ENCODE measurements at regions not wholly inside any gene's neighbourhood (a gene's known extent, or its start where the extent isn't known, plus 50 kb on each side); places are given as distances from the start of the nearest gene placed in this dataset.
A peak's percentile ranks its signal among the peaks of the same experiment; 100 is the strongest.
"Not testable (repeated sequence)": the region's sequence is repeated elsewhere in the genome, so short reads cannot be mapped to it uniquely, and the experiment has no call there.

GRCh38 chr9:104232781-104233341, 138.8 kb downstream of the SMC2 start:
- Histone ChIP-seq H3K9me3 (no peaks in the 10 kb centered on the region), H3K36me3 (no peaks in the 10 kb centered on the region), H3K4me1 (no peaks in the 10 kb centered on the region), H3K27me3 (no peaks in the 10 kb centered on the region), H3K27ac (no peak overlapping the region), H3K4me3 (no peak overlapping the region)
- ATAC-seq, result peak in 1 of 4 donors; percentile 12
- intact Hi-C loops (cut with DNase I), result no loop called here
- FAIRE-seq, result no peak
- no peak for TF ChIP-seq CTCF (IDR thresholded peaks at IDR 0.05)
- no peak for DNase-seq

- no peak for FAIRE-seq
- no peak overlapping the region for H3K4me3 ChIP-seq
- H3K9me3 ChIP-seq, result no peaks in the 10 kb centered on the region
- no peaks in the 10 kb centered on the region for H3K36me3 ChIP-seq
- no peak for TF ChIP-seq CTCF (IDR thresholded peaks at IDR 0.05)
- no peak overlapping the region for H3K27ac ChIP-seq
- intact Hi-C loops (cut with DNase I), result no loop called here
- no peaks in the 10 kb centered on the region for H3K27me3 ChIP-seq
- peak; percentile 13 to 20 (median 16) for ATAC-seq
- no peak for DNase-seq
- no peaks in the 10 kb centered on the region for H3K4me1 ChIP-seq
- WGBS, 2 donors, result 8 to 16% methylated on average over 2 of the region's 2 CpGs
These were observed 139.3 kb downstream of the SMC2 start for GRCh38 chr9:104233366-104233765.

GRCh38 chr9:104234632-104235337, 140.7 kb downstream of the SMC2 start:
- H3K4me1 ChIP-seq; H3K9me3 ChIP-seq; H3K27ac ChIP-seq; FAIRE-seq; ATAC-seq; intact Hi-C loops (cut with DNase I); H3K4me3 ChIP-seq; H3K36me3 ChIP-seq; H3K27me3 ChIP-seq: not testable (repeated sequence)
- peak in 2 of 6 donors; percentile 7 to 38 for DNase-seq
- WGBS, 2 donors, result 88 to 89% methylated on average over 28 to 45 of the region's 45 CpGs

DNA sequence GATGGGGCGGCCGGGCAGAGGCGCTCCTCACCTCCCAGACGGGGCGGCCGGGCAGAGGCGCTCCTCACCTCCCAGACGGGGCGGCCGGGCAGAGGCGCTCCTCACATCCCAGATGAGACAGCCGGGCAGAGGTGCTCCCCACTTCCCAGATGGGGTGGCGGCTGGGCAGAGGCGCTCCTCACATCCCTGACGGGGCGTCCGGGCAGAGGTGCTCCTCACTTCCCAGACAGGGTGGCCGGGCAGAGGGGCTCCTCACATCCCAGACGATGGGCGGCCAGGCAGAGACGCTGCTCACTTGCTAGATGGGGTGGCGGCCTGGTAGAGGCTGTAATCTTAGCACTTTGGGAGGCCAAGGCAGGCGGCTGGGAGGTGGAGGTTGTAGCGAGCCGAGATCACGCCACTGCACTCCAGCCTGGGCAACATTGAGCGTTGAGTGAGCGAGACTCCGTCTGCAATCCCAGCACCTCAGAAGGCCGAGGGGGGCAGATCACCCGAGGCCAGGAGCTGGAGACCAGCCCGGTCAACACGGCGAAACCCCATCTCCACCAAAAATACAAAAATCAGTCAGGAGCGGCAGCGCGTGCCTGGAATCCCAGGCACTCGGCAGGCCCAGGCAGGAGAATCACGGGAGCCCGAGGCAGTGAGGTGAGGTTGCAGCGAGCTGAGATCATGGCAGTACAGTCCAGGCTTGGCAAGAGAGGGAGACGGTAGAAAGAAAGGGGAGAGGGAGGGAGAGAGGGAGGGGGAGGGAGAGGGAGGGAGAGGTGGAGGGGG, 141.4 kb downstream of the SMC2 start:
- H3K4me3 ChIP-seq; intact Hi-C loops (cut with DNase I); FAIRE-seq; H3K36me3 ChIP-seq; H3K4me1 ChIP-seq; ATAC-seq; H3K9me3 ChIP-seq; H3K27ac ChIP-seq; H3K27me3 ChIP-seq: not testable (repeated sequence)
- WGBS, 2 donors, result 95 to 96% methylated on average over 35 to 41 of the region's 42 CpGs
- peak in 2 of 6 donors; percentile 14 to 69 for DNase-seq

GRCh38 chr9:104238668-104239067, 144.6 kb downstream of the SMC2 start:
- no peak for DNase-seq
- Histone ChIP-seq H3K27ac (no peak overlapping the region), H3K9me3 (no peaks in the 10 kb centered on the region), H3K4me3 (no peak overlapping the region), H3K4me1 (no peaks in the 10 kb centered on the region), H3K36me3 (no peaks in the 10 kb centered on the region), H3K27me3 (no peaks in the 10 kb centered on the region)
- TF ChIP-seq CTCF (IDR thresholded peaks at IDR 0.05), result no peak
- no peak for FAIRE-seq
- intact Hi-C loops (cut with DNase I), result no loop called here
- 62 to 64% methylated on average over 3 of the region's 3 CpGs for WGBS, 2 donors
- ATAC-seq, result no peak
